HEK293 (cell line): ENCODE measurements at regions not wholly inside any gene's neighbourhood (a gene's known extent, or its start where the extent isn't known, plus 50 kb on each side); places are given as distances from the start of the nearest gene placed in this dataset.

ENCODE experiments used
- CTCF ChIA-PET: fragments of 350-600 bp; formaldehyde crosslinking; extraction: SDS; loops from one replicate; lab custom pipeline; 2021; ENCODE audit warnings: antibody characterized with exemption; lab: Yijun Ruan, JAX
- POLR2A ChIA-PET: fragments of 300-600 bp; formaldehyde crosslinking; extraction: SDS; loops from one replicate; lab custom pipeline; 2020; ENCODE audit warnings: antibody characterized with exemption, inconsistent platforms; lab: Yijun Ruan, JAX
- H3K27ac ChIP-seq: fragments of 200-500 bp; sonication (Bioruptor generic); 2 replicates; pipeline ENCODE4 v1.5.1; 2014; ENCODE audit warnings: low read depth, low read length, control low read depth, inconsistent platforms; ENCODE audit errors: extremely low read depth
- H3K36me3 ChIP-seq, 2 experiments: fragments of 200-500 bp in 1 of 2; sonication (Bioruptor generic) in 1 of 2; 1 replicate in 1 of 2; 2 replicates in 1 of 2; pipeline ENCODE4 v1.5.1; 2014 to 2017; ENCODE audit warnings: inconsistent platforms in 2 of 2, low read length in 2 of 2; ENCODE audit not compliant: control insufficient read depth in 2 of 2, insufficient read depth in 1 of 2
- H3K4me1 ChIP-seq: fragments of 200-500 bp; sonication (Bioruptor generic); 2 replicates; pipeline ENCODE4 v1.5.1; 2014; ENCODE audit warnings: mild to moderate bottlenecking, low read length, inconsistent platforms; ENCODE audit not compliant: control insufficient read depth, insufficient read depth
- H3K4me3 ChIP-seq: 2 replicates; pipeline ENCODE4 v1.5.1; 2011; ENCODE audit warnings: low read depth, mild to moderate bottlenecking, control low read depth, low read length, moderate library complexity
- H3K9me3 ChIP-seq: fragments of 200-500 bp; sonication (Bioruptor generic); 2 replicates; pipeline ENCODE4 v1.5.1; 2014; ENCODE audit warnings: low read depth, low read length, inconsistent platforms; ENCODE audit not compliant: control insufficient read depth, insufficient read depth
- EGR2 ChIP-seq: fragments of 450-650 bp; formaldehyde crosslinking; IDR thresholded peaks from 2 replicates; pipeline ENCODE4 v1.5.1; 2016; ENCODE audit warnings: low read depth, missing biosample characterization, missing genetic modification characterization
- HOXC10 ChIP-seq: sonication (generic); formaldehyde crosslinking; IDR thresholded peaks from 2 replicates; pipeline ENCODE4 v1.8.1; 2023; ENCODE audit warnings: mild to moderate bottlenecking, missing genetic modification reagents
- KLF9 ChIP-seq: fragments of 450-650 bp; formaldehyde crosslinking; IDR thresholded peaks from 2 replicates; pipeline ENCODE4 v1.5.1; 2016; ENCODE audit warnings: missing biosample characterization, missing genetic modification characterization, low read depth
- MEIS1 ChIP-seq: sonication (generic); formaldehyde crosslinking; IDR thresholded peaks from 2 replicates; pipeline ENCODE4 v1.8.1; 2022; ENCODE audit warnings: missing genetic modification reagents, mild to moderate bottlenecking, borderline replicate concordance
- REPIN1 ChIP-seq: fragments of 450-650 bp; formaldehyde crosslinking; IDR thresholded peaks from 2 replicates; pipeline ENCODE4 v1.5.1; 2017; ENCODE audit warnings: missing biosample characterization, missing genetic modification characterization, low read depth
- ZBTB17 ChIP-seq: fragments of 450-650 bp; formaldehyde crosslinking; IDR thresholded peaks from 2 replicates; pipeline ENCODE4 v1.5.1; 2016; ENCODE audit warnings: missing biosample characterization, missing genetic modification characterization
- ZNF132 ChIP-seq: fragments of 450-650 bp; formaldehyde crosslinking; IDR thresholded peaks from 2 replicates; pipeline ENCODE4 v1.5.1; 2017; ENCODE audit warnings: missing biosample characterization, missing genetic modification characterization, borderline replicate concordance
- ZNF140 ChIP-seq: fragments of 450-650 bp; formaldehyde crosslinking; IDR thresholded peaks from 2 replicates; pipeline ENCODE4 v1.5.1; 2016; ENCODE audit warnings: missing biosample characterization, missing genetic modification characterization
- ZNF37A ChIP-seq: fragments of 450-650 bp; IDR thresholded peaks from 2 replicates; pipeline ENCODE4 v1.5.1; 2018; ENCODE audit warnings: missing biosample characterization, missing genetic modification characterization
- ZNF544 ChIP-seq: fragments of 450-650 bp; formaldehyde crosslinking; IDR thresholded peaks from 2 replicates; pipeline ENCODE4 v1.5.0; 2017; ENCODE audit warnings: missing biosample characterization, missing genetic modification characterization
- TF ChIP-seq, protein P1 (sequence below): fragments of 450-650 bp; formaldehyde crosslinking; IDR thresholded peaks from 2 replicates; pipeline ENCODE4 v1.5.1; 2016; ENCODE audit warnings: missing biosample characterization, missing genetic modification characterization
- TF ChIP-seq, protein P2 (sequence below): fragments of 450-650 bp; formaldehyde crosslinking; optimal IDR thresholded peaks from 2 replicates; pipeline ENCODE3; 2016; ENCODE audit warnings: missing biosample characterization, mild to moderate bottlenecking, missing genetic modification characterization
- TF ChIP-seq, protein P3 (sequence below): fragments of 450-650 bp; formaldehyde crosslinking; conservative IDR thresholded peaks from 2 replicates; pipeline ENCODE4 v1.5.1; 2016; ENCODE audit warnings: low read depth, missing biosample characterization, missing genetic modification characterization
- TF ChIP-seq, protein P4 (sequence below): fragments of 450-650 bp; formaldehyde crosslinking; IDR thresholded peaks from 2 replicates; pipeline ENCODE4 v1.5.1; 2016; ENCODE audit warnings: missing biosample characterization, missing genetic modification characterization
- TF ChIP-seq, protein P5 (sequence below): fragments of 450-650 bp; formaldehyde crosslinking; IDR thresholded peaks from 2 replicates; pipeline ENCODE4 v1.5.1; 2016; ENCODE audit warnings: missing biosample characterization, missing genetic modification characterization
- TF ChIP-seq, protein P6 (sequence below): fragments of 450-650 bp; formaldehyde crosslinking; IDR thresholded peaks from 2 replicates; pipeline ENCODE4 v1.5.1; 2016; ENCODE audit warnings: missing biosample characterization, missing genetic modification characterization

DNA sequence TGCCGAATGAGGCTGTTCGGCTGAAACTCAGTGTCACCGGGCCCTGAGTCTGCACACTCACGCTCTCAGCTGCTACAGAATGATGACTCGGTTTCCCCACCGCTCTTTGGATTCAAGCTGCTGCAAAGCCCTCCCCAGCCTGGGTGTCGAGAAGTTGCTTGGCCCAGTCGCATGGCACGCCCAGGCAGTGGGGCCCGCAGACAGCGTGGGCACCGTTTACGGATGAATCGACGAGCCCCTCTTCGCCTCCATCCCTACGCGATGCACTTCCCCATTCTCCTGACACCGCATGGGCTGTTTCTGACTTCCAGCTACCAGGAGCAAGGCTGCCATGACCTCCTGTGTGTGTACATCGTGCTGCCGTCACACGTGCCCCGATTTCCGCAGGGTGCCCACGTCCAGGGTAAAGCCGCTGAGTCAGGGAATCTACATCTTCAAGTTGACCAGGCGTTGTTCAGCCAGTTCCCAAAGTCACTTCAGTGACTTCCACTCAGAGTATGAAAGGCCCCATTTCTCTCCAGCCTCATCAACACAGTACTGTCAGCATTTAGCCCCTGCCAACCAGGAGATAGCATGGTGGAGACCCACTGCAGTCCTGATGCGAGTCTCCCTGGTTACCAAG, 60.3 kb upstream of the GPC1 start:
- Histone ChIP-seq H3K4me1 (no peaks in the 10 kb centered on the region), H3K36me3 (no peaks in the 10 kb centered on the region), H3K4me3 (no peak overlapping the region), H3K27ac (no peak overlapping the region), H3K9me3 (no peaks in the 10 kb centered on the region)
- POLR2A ChIA-PET, result no interaction called here
- CTCF ChIA-PET, result no interaction called here
- TF ChIP-seq, protein P1, sequence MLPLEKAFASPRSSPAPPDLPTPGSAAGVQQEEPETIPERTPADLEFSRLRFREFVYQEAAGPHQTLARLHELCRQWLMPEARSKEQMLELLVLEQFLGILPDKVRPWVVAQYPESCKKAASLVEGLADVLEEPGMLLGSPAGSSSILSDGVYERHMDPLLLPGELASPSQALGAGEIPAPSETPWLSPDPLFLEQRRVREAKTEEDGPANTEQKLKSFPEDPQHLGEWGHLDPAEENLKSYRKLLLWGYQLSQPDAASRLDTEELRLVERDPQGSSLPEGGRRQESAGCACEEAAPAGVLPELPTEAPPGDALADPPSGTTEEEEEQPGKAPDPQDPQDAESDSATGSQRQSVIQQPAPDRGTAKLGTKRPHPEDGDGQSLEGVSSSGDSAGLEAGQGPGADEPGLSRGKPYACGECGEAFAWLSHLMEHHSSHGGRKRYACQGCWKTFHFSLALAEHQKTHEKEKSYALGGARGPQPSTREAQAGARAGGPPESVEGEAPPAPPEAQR (tag by site-specific recombination), result no peak
- no peak for TF ChIP-seq ZNF37A (tag by site-specific recombination)
- TF ChIP-seq, protein P2, sequence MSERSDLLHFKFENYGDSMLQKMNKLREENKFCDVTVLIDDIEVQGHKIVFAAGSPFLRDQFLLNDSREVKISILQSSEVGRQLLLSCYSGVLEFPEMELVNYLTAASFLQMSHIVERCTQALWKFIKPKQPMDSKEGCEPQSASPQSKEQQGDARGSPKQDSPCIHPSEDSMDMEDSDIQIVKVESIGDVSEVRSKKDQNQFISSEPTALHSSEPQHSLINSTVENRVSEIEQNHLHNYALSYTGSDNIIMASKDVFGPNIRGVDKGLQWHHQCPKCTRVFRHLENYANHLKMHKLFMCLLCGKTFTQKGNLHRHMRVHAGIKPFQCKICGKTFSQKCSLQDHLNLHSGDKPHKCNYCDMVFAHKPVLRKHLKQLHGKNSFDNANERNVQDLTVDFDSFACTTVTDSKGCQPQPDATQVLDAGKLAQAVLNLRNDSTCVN, result no peak

DNA sequence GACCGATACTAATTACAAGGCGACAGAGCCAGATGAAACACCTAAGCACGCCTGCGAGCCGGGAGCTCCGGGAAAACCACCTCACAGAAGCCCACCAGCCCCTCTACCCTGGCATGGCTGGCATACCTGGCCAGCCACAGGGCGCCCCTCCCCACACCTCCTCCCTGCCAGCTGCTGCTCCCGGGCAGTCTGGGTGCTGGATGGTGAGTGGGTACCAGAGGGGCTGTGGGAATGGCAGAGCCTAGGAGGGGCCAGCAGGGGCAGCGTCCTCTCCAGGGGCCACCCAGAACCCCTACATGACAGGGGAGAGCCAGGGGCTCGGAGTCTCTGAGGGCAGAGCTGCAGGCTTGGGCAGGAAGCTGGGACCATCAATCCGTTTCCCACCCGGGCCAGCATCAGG, 58.7 kb upstream of the GPC1 start:
- no peak overlapping the region for H3K27ac ChIP-seq
- CTCF ChIA-PET, result interaction anchor here (1.2 kb wide), 1 partner anchor 10 kb away, joined by 3 read pairs; no protein-coding TSS in a partner anchor
- no peaks in the 10 kb centered on the region for H3K4me1 ChIP-seq
- no peak overlapping the region for H3K4me3 ChIP-seq
- H3K9me3 ChIP-seq, result no peaks in the 10 kb centered on the region
- no peaks in the 10 kb centered on the region for H3K36me3 ChIP-seq
- POLR2A ChIA-PET, result interaction anchor here (1.6 kb wide), 1 partner anchor 10 kb away, joined by 4 read pairs; no protein-coding TSS in a partner anchor
- TF ChIP-seq, protein P3, sequence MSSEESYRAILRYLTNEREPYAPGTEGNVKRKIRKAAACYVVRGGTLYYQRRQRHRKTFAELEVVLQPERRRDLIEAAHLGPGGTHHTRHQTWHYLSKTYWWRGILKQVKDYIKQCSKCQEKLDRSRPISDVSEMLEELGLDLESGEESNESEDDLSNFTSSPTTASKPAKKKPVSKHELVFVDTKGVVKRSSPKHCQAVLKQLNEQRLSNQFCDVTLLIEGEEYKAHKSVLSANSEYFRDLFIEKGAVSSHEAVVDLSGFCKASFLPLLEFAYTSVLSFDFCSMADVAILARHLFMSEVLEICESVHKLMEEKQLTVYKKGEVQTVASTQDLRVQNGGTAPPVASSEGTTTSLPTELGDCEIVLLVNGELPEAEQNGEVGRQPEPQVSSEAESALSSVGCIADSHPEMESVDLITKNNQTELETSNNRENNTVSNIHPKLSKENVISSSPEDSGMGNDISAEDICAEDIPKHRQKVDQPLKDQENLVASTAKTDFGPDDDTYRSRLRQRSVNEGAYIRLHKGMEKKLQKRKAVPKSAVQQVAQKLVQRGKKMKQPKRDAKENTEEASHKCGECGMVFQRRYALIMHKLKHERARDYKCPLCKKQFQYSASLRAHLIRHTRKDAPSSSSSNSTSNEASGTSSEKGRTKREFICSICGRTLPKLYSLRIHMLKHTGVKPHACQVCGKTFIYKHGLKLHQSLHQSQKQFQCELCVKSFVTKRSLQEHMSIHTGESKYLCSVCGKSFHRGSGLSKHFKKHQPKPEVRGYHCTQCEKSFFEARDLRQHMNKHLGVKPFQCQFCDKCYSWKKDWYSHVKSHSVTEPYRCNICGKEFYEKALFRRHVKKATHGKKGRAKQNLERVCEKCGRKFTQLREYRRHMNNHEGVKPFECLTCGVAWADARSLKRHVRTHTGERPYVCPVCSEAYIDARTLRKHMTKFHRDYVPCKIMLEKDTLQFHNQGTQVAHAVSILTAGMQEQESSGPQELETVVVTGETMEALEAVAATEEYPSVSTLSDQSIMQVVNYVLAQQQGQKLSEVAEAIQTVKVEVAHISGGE (tag by site-specific recombination), result no peak
- TF ChIP-seq MEIS1 (CRISPR knock-in tag) (no peak), ZNF544 (tag by site-specific recombination) (no peak), KLF9 (tag by site-specific recombination) (no peak), ZNF140 (tag by site-specific recombination) (no peak)
- TF ChIP-seq, protein P4, sequence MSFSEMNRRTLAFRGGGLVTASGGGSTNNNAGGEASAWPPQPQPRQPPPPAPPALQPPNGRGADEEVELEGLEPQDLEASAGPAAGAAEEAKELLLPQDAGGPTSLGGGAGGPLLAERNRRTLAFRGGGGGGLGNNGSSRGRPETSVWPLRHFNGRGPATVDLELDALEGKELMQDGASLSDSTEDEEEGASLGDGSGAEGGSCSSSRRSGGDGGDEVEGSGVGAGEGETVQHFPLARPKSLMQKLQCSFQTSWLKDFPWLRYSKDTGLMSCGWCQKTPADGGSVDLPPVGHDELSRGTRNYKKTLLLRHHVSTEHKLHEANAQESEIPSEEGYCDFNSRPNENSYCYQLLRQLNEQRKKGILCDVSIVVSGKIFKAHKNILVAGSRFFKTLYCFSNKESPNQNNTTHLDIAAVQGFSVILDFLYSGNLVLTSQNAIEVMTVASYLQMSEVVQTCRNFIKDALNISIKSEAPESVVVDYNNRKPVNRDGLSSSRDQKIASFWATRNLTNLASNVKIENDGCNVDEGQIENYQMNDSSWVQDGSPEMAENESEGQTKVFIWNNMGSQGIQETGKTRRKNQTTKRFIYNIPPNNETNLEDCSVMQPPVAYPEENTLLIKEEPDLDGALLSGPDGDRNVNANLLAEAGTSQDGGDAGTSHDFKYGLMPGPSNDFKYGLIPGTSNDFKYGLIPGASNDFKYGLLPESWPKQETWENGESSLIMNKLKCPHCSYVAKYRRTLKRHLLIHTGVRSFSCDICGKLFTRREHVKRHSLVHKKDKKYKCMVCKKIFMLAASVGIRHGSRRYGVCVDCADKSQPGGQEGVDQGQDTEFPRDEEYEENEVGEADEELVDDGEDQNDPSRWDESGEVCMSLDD (tag by site-specific recombination), result no peak
- TF ChIP-seq, all 188 proteins: peak for 0

DNA sequence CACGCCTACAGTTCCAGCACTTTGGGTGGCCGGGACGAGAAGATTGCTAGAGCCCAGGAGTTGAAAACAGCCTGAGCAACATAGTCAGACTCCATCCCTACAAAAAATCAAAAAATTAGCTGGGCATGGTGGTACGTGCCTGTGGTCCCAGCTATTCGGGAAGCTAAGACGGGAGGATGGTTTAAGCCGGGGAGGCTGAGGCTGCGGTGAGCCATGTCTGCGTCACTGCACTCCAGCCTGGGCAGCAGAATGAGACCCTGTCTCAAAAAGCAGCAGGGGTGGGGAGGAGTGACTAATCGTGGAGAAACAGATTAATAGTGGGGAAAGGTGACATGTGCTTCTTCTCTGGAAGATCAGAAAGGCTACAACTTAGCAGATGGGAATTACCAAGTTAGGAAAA, 58.1 kb upstream of the GPC1 start:
- Histone ChIP-seq H3K27ac (no peak overlapping the region), H3K9me3 (no peaks in the 10 kb centered on the region), H3K4me3 (no peak overlapping the region), H3K4me1 (no peaks in the 10 kb centered on the region), H3K36me3 (no peaks in the 10 kb centered on the region)
- ChIA-PET CTCF (interaction anchor here (1.2 kb wide), 1 partner anchor 9 kb away, joined by 3 read pairs; no protein-coding TSS in a partner anchor), POLR2A (interaction anchor here (1.6 kb wide), 1 partner anchor 9 kb away, joined by 4 read pairs; no protein-coding TSS in a partner anchor)
- no peak for TF ChIP-seq EGR2 (tag by site-specific recombination)
- no peak for TF ChIP-seq ZNF132 (tag by site-specific recombination)
- TF ChIP-seq REPIN1 (tag by site-specific recombination), result no peak
- TF ChIP-seq ZBTB17 (tag by site-specific recombination), result no peak
- TF ChIP-seq, protein P5, sequence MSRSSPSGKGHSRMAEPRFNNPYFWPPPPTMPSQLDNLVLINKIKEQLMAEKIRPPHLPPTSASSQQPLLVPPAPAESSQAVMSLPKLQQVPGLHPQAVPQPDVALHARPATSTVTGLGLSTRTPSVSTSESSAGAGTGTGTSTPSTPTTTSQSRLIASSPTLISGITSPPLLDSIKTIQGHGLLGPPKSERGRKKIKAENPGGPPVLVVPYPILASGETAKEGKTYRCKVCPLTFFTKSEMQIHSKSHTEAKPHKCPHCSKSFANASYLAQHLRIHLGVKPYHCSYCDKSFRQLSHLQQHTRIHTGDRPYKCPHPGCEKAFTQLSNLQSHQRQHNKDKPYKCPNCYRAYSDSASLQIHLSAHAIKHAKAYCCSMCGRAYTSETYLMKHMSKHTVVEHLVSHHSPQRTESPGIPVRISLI (tag by site-specific recombination), result no peak
- TF ChIP-seq, protein P6, sequence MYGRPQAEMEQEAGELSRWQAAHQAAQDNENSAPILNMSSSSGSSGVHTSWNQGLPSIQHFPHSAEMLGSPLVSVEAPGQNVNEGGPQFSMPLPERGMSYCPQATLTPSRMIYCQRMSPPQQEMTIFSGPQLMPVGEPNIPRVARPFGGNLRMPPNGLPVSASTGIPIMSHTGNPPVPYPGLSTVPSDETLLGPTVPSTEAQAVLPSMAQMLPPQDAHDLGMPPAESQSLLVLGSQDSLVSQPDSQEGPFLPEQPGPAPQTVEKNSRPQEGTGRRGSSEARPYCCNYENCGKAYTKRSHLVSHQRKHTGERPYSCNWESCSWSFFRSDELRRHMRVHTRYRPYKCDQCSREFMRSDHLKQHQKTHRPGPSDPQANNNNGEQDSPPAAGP, result no peak
- no peak for TF ChIP-seq HOXC10 (CRISPR knock-in tag)
